ENCODE measurements at regions not wholly inside any gene's neighbourhood (a gene's known extent, or its start where the extent isn't known, plus 50 kb on each side); places are given as distances from the start of the nearest gene placed in this dataset.
"Not testable (repeated sequence)": the region's sequence is repeated elsewhere in the genome, so short reads cannot be mapped to it uniquely, and the experiment has no call there.

- not testable (repeated sequence) for H3K4me1 ChIP-seq (ENCODE audit: control insufficient read depth in 4 of 4, insufficient read depth in 4 of 4, low read length in 3 of 4); H3K27ac ChIP-seq (ENCODE audit: low read depth in 1 of 2, low read length in 2 of 2); H3K9me3 ChIP-seq (ENCODE audit: control insufficient read depth in 4 of 4, low read length in 3 of 4); H3K4me3 ChIP-seq (ENCODE audit: low read depth in 1 of 3, low read length in 3 of 3); H3K9ac ChIP-seq (ENCODE audit: low read depth in 1 of 2, low read length in 2 of 2); H3K27me3 ChIP-seq (ENCODE audit: control insufficient read depth in 4 of 4, insufficient read depth in 4 of 4, low read length in 3 of 4); DNase-seq (ENCODE audit: low spot score); H3K36me3 ChIP-seq (ENCODE audit: control insufficient read depth in 4 of 4, insufficient read depth in 3 of 4, low read depth in 1 of 4, low read length in 3 of 4)
- WGBS: 96% methylated on average over 5 of the region's 5 CpGs
Measured at GRCh38 chr1:31495351-31495750, 81.0 kb upstream of the TINAGL1 start.

GRCh38 chr1:31495770-31496169 lies 80.5 kb upstream of the TINAGL1 start:
- H3K4me1 ChIP-seq (ENCODE audit: control insufficient read depth in 4 of 4, insufficient read depth in 4 of 4, low read length in 3 of 4); H3K9ac ChIP-seq (ENCODE audit: low read depth in 1 of 2, low read length in 2 of 2); H3K4me3 ChIP-seq (ENCODE audit: low read depth in 1 of 3, low read length in 3 of 3); H3K36me3 ChIP-seq (ENCODE audit: control insufficient read depth in 4 of 4, insufficient read depth in 3 of 4, low read depth in 1 of 4, low read length in 3 of 4); H3K9me3 ChIP-seq (ENCODE audit: control insufficient read depth in 4 of 4, low read length in 3 of 4); H3K27ac ChIP-seq (ENCODE audit: low read depth in 1 of 2, low read length in 2 of 2); DNase-seq (ENCODE audit: low spot score); H3K27me3 ChIP-seq (ENCODE audit: control insufficient read depth in 4 of 4, insufficient read depth in 4 of 4, low read length in 3 of 4): not testable (repeated sequence)
- WGBS: 89% methylated on average over 2 of the region's 2 CpGs

- Histone ChIP-seq H3K4me3 (ENCODE audit: low read depth in 1 of 3, low read length in 3 of 3) (no peak overlapping the region), H3K9me3 (ENCODE audit: control insufficient read depth in 4 of 4, low read length in 3 of 4) (no peaks in the 10 kb centered on the region), H3K27ac (ENCODE audit: low read depth in 1 of 2, low read length in 2 of 2) (no peak overlapping the region), H3K9ac (ENCODE audit: low read depth in 1 of 2, low read length in 2 of 2) (no peak overlapping the region), H3K27me3 (ENCODE audit: control insufficient read depth in 4 of 4, insufficient read depth in 4 of 4, low read length in 3 of 4) (no peaks in the 10 kb centered on the region), H3K36me3 (ENCODE audit: control insufficient read depth in 4 of 4, insufficient read depth in 3 of 4, low read depth in 1 of 4, low read length in 3 of 4) (no peaks in the 10 kb centered on the region), H3K4me1 (ENCODE audit: control insufficient read depth in 4 of 4, insufficient read depth in 4 of 4, low read length in 3 of 4) (no peaks in the 10 kb centered on the region)
- TF ChIP-seq EGR1 (IDR thresholded peaks at IDR 0.05; ENCODE audit: low read depth in 2 of 2): no peak
- no peak for TF ChIP-seq REST (IDR thresholded peaks at IDR 0.05)
- TF ChIP-seq RXRA (IDR thresholded peaks at IDR 0.05): no peak
- TF ChIP-seq FOXA2 (IDR thresholded peaks at IDR 0.05): no peak
- no peak for TF ChIP-seq TAF1 (conservative IDR thresholded peaks at IDR 0.05)
- no peak for TF ChIP-seq SP1 (IDR thresholded peaks at IDR 0.05)
- no peak for TF ChIP-seq NR2F2 (IDR thresholded peaks at IDR 0.05)
- TF ChIP-seq ATF3 (IDR thresholded peaks at IDR 0.05): no peak
- no peak for TF ChIP-seq ZBTB33 (IDR thresholded peaks at IDR 0.05)
- TF ChIP-seq GABPA (IDR thresholded peaks at IDR 0.05 in 1 of 2, conservative IDR thresholded peaks at IDR 0.05 in 1 of 2): no peak
- TF ChIP-seq FOXA1 (IDR thresholded peaks at IDR 0.05): no peak
- no peak for TF ChIP-seq YY1 (IDR thresholded peaks at IDR 0.05)
- 91% methylated on average over 6 of the region's 6 CpGs for WGBS
- DNase-seq (ENCODE audit: low spot score): no peak
Measured at GRCh38 chr1:31497601-31498000, 78.7 kb upstream of the TINAGL1 start.
